Activated T-cell treated with anti-CD3 and anti-CD28 coated beads for 4 hours (primary cell): ENCODE measurements at regions not wholly inside any gene's neighbourhood (a gene's known extent, or its start where the extent isn't known, plus 50 kb on each side); places are given as distances from the start of the nearest gene placed in this dataset.

Experiments used
- DNase-seq: peaks from one replicate; pipeline ENCODE4 v3.0.0-alpha.2; 2020

GRCh38 chr11:119520400-119520799, 97.4 kb upstream of the THY1 start:
- DNase-seq, result no peak

GRCh38 chr11:119519796-119520195, 96.8 kb upstream of the THY1 start:
- DNase-seq, result no peak

GRCh38 chr11:119518746-119519730, 96.1 kb upstream of the THY1 start:
- no peak for DNase-seq

- DNase-seq, result no peak
Observed at GRCh38 chr11:119515771-119516400, 92.9 kb upstream of the THY1 start.

GRCh38 chr11:119513806-119514170, 90.8 kb upstream of the THY1 start:
- DNase-seq, result no peak

- DNase-seq, result no peak
Observed at GRCh38 chr11:119513131-119513805, 90.3 kb upstream of the THY1 start.

GRCh38 chr11:119512369-119512768, 89.4 kb upstream of the THY1 start:
- DNase-seq, result no peak

GRCh38 chr11:119511614-119512306, 88.8 kb upstream of the THY1 start:
- DNase-seq, result no peak

GRCh38 chr11:119509969-119510401, 87.0 kb upstream of the THY1 start:
- no peak for DNase-seq

- DNase-seq, result no peak
Observed at GRCh38 chr11:119509282-119509841, 86.4 kb upstream of the THY1 start.

- DNase-seq, result no peak
Observed at GRCh38 chr11:119506436-119506835, 83.5 kb upstream of the THY1 start.

- no peak for DNase-seq
Observed at GRCh38 chr11:119505861-119506260, 82.9 kb upstream of the THY1 start.

- DNase-seq, result no peak
Observed at GRCh38 chr11:119505071-119505470, 82.1 kb upstream of the THY1 start.

- DNase-seq, result no peak
Observed at GRCh38 chr11:119504371-119504770, 81.4 kb upstream of the THY1 start.

GRCh38 chr11:119501777-119502405, 78.9 kb upstream of the THY1 start:
- no peak for DNase-seq

GRCh38 chr11:119497717-119498116, 74.7 kb upstream of the THY1 start:
- no peak for DNase-seq

- DNase-seq, result no peak
Observed at GRCh38 chr11:119496997-119497396, 74.0 kb upstream of the THY1 start.

- DNase-seq, result no peak
Observed at GRCh38 chr11:119496469-119496868, 73.5 kb upstream of the THY1 start.

- DNase-seq, result no peak
Observed at GRCh38 chr11:119493712-119494111, 70.7 kb upstream of the THY1 start.

GRCh38 chr11:119491753-119492510, 69.0 kb upstream of the THY1 start:
- no peak for DNase-seq

GRCh38 chr11:119490253-119491006, 67.5 kb upstream of the THY1 start:
- no peak for DNase-seq
